Esophagus squamous epithelium (tissue), 5 donors: ENCODE measurements at regions not wholly inside any gene's neighbourhood (a gene's known extent, or its start where the extent isn't known, plus 50 kb on each side); places are given as distances from the start of the nearest gene placed in this dataset.

Experiments
- DNase-seq: peaks from one replicate; lab custom pipeline; 2025; lab: John Stamatoyannopoulos, UW
- H3K27ac ChIP-seq, 4 donors: fragments of 200-600 bp; sonication (generic); one replicate each; pipeline ENCODE4 v1.5.1; 2016 to 2019; ENCODE audit warnings: mild to moderate bottlenecking in 1 of 4
- H3K27me3 ChIP-seq, 4 donors: fragments of 200-600 bp; sonication (generic); 1 replicate in 3 of 4; 2 replicates in 1 of 4; pipeline versions ENCODE4 v1.5.1 to v1.6.0; 2017 to 2021; ENCODE audit warnings: antibody characterized with exemption in 1 of 4
- H3K36me3 ChIP-seq, 3 donors: fragments of 200-600 bp; sonication (generic); one replicate each; pipeline ENCODE4 v1.5.1; 2016 to 2019
- H3K4me1 ChIP-seq, 3 donors: fragments of 200-600 bp; sonication (generic); one replicate each; pipeline ENCODE4 v1.5.1; 2017 to 2019
- H3K4me3 ChIP-seq, 4 donors: fragments of 200-600 bp; sonication (generic); 1 replicate in 3 of 4; 2 replicates in 1 of 4; pipeline ENCODE4 v1.5.1; 2016 to 2019; ENCODE audit warnings: mild to moderate bottlenecking in 2 of 4, moderate library complexity in 1 of 4
- H3K9me3 ChIP-seq, 3 donors: fragments of 200-600 bp; sonication (generic); one replicate each; pipeline ENCODE4 v1.5.1; 2016 to 2019
- POLR2A ChIP-seq, 4 donors: fragments of 450-650 bp; IDR thresholded peaks; one replicate each; pipeline ENCODE4 v1.6.1; 2017; ENCODE audit warnings: antibody characterized with exemption in 4 of 4, mild to moderate bottlenecking in 4 of 4, moderate library complexity in 3 of 4
- WGBS, 2 donors: methylation state at CpG; one replicate each; pipeline ENCODE4 v1.1.5; 2018; 5-methylcytosine and 5-hydroxymethylcytosine counted together
- intact Hi-C: fragments of 100-400 bp; cut with DNase I; formaldehyde crosslinking; loops from one replicate; pipeline ENCODE4 v1.15.0; 2022
- TF ChIP-seq, protein P1 (sequence below), 6 experiments: fragments of 450-650 bp in 4 of 6; fragments of 200-600 bp in 2 of 6; sonication (generic) in 2 of 6; IDR thresholded peaks; one replicate each; pipeline ENCODE4 v1.5.1; 2016 to 2019; ENCODE audit warnings: antibody characterized with exemption in 6 of 6, mild to moderate bottlenecking in 4 of 6, moderate library complexity in 4 of 6
- donor health status: DM: yes; HTN: yes; CAD: no.

DNA sequence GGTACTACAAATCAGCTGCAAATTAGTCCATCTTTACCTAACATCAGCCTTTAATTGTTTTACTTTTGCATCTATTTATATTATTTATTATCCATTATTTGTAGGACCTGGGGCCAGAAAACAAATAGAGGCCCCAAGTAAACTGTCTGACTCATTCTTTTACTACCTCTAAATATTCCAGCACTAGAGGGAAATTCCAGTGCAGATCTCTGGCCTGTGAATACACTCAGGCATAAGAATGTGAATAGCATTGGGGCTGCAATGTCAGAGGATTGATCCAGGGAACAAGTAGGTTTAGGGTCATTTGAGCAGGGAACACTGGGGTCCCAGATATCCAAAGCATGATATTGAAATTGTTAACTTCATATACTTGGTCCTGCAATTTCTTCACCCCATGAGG is 176.6 kb upstream of the TYRP1 start:
- no peaks in the 10 kb centered on the region for H3K4me1 ChIP-seq
- DNase-seq: no peak
- no peaks in the 10 kb centered on the region for H3K27me3 ChIP-seq
- no peak overlapping the region for H3K27ac ChIP-seq
- intact Hi-C loops: no loop called here
- no peaks in the 10 kb centered on the region for H3K36me3 ChIP-seq
- no peaks in the 10 kb centered on the region for H3K9me3 ChIP-seq
- no peak overlapping the region for H3K4me3 ChIP-seq
- TF ChIP-seq, protein P1, sequence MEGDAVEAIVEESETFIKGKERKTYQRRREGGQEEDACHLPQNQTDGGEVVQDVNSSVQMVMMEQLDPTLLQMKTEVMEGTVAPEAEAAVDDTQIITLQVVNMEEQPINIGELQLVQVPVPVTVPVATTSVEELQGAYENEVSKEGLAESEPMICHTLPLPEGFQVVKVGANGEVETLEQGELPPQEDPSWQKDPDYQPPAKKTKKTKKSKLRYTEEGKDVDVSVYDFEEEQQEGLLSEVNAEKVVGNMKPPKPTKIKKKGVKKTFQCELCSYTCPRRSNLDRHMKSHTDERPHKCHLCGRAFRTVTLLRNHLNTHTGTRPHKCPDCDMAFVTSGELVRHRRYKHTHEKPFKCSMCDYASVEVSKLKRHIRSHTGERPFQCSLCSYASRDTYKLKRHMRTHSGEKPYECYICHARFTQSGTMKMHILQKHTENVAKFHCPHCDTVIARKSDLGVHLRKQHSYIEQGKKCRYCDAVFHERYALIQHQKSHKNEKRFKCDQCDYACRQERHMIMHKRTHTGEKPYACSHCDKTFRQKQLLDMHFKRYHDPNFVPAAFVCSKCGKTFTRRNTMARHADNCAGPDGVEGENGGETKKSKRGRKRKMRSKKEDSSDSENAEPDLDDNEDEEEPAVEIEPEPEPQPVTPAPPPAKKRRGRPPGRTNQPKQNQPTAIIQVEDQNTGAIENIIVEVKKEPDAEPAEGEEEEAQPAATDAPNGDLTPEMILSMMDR (IDR thresholded peaks at IDR 0.05): no peak
- no peak for TF ChIP-seq POLR2A (IDR thresholded peaks at IDR 0.05)

DNA sequence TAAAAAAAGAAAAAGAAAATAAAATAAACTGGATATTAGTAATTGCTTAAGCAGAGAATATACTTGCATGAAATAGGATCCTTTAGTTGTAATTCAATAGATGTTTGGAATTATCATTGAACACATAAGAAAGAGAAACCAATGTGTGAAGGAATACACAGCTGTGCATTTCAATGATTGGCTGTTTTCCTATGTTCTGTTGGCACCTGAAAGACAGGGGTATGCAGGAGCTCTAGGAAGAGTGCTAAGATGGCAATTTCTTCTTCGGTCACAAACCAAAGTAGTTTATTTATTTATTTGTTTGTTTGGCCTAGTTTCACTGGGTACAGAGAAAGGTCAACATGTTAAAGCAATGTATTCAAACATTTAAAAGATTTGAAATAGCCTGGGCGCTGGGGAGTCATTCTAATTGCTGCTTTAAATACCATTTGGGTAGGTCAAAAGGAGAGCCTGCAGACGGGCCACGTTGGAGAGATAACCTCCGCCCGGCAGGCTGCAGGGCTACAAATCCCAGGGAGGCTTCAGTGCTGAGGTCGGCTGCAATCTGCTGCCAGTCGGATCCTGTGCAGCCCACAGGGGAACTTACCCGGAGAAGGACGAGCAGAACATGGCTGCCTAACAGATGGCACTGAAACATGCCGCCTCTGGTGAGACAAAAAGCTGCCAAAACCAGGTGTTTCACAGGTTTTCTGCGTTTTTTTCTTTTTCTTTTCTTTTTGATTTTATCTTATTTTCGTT is 154.2 kb upstream of the TYRP1 start:
- Histone ChIP-seq H3K27ac (no peak overlapping the region), H3K27me3 (no peaks in the 10 kb centered on the region), H3K36me3 (no peaks in the 10 kb centered on the region), H3K4me1 (no peaks in the 10 kb centered on the region), H3K9me3 (no peaks in the 10 kb centered on the region), H3K4me3 (no peak overlapping the region)
- intact Hi-C loops: no loop called here
- TF ChIP-seq, protein P1 (IDR thresholded peaks at IDR 0.05): no peak
- no peak for TF ChIP-seq POLR2A (IDR thresholded peaks at IDR 0.05)
- DNase-seq: no peak
- 58 to 68% methylated on average over 10 to 13 of the region's 13 CpGs for WGBS, 2 donors

DNA sequence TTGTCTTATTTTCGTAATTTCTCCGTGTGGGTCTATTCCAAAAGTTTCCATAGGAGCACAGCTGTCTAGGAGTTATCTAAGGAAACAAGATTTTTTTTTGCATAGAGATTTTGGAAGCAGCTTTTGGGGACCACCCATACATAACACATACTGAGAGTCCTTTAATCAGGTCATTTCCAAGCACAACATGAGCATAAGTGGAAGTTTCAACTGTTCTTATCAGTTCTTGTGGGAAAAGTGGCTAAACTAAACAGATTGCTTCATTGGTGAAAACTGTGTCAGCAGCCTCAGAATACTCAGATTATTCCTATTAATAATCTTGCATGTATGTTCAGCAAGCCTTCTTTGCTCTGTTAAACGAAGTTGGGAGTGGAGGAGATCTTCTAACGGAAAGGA is 153.6 kb upstream of the TYRP1 start:
- Histone ChIP-seq H3K4me3 (no peak overlapping the region), H3K4me1 (no peaks in the 10 kb centered on the region), H3K36me3 (no peaks in the 10 kb centered on the region), H3K27me3 (no peaks in the 10 kb centered on the region), H3K27ac (no peak overlapping the region), H3K9me3 (no peaks in the 10 kb centered on the region)
- TF ChIP-seq POLR2A (IDR thresholded peaks at IDR 0.05): no peak
- TF ChIP-seq, protein P1 (IDR thresholded peaks at IDR 0.05): no peak
- DNase-seq: no peak
- WGBS, 2 donors: 74 to 77% methylated on average over 4 of the region's 4 CpGs
- intact Hi-C loops: no loop called here

DNA sequence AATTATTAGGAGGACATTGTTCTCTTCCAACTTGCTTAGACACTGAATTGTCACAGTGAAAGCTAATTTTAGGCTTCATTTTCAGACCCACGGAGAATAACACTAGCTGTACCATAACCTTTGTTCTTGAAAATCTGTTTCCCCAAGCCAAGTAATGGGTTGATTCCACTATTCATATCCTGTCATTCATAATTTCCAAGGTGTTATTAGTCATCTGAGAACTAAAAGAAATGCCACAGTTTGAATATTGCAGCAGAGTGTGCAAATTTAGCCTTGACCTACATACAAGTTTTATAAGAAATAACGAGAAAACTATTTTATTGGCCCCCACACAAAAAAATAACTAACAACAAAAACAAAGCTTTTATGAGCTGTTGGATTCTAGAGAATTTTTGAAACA is 148.5 kb upstream of the TYRP1 start:
- Histone ChIP-seq H3K4me1 (no peaks in the 10 kb centered on the region), H3K9me3 (no peaks in the 10 kb centered on the region), H3K36me3 (no peaks in the 10 kb centered on the region), H3K27ac (no peak overlapping the region), H3K4me3 (no peak overlapping the region), H3K27me3 (no peaks in the 10 kb centered on the region)
- no peak for TF ChIP-seq POLR2A (IDR thresholded peaks at IDR 0.05)
- TF ChIP-seq, protein P1 (IDR thresholded peaks at IDR 0.05): no peak
- 18 to 38% methylated on average over 2 of the region's 2 CpGs for WGBS, 2 donors
- DNase-seq: no peak
- intact Hi-C loops: no loop called here

DNA sequence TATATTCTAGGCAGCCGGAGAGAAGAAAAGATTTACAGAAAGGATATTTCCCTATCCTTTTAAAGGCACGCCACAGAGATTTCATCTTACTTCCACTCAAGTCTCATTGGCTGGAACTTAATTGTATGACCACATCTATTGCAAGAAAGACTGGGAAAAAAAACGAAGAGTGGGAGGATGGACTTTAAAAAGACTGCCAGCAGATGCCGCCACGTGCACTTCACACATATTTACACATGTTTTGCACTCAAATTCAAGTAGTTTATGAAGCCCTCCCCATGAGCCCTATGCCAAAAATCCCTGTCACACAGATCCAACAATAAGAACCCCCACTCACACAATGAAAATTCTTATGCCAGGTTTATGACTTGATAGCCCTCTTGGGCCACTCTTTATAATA is 138.5 kb upstream of the TYRP1 start:
- no peak for DNase-seq
- intact Hi-C loops: no loop called here
- no peaks in the 10 kb centered on the region for H3K27me3 ChIP-seq
- no peak overlapping the region for H3K27ac ChIP-seq
- H3K36me3 ChIP-seq: no peaks in the 10 kb centered on the region
- no peaks in the 10 kb centered on the region for H3K9me3 ChIP-seq
- 48 to 56% methylated on average over 5 of the region's 5 CpGs for WGBS, 2 donors
- no peaks in the 10 kb centered on the region for H3K4me1 ChIP-seq
- H3K4me3 ChIP-seq: no peak overlapping the region
- TF ChIP-seq, protein P1 (IDR thresholded peaks at IDR 0.05): no peak
- no peak for TF ChIP-seq POLR2A (IDR thresholded peaks at IDR 0.05)
